H9 (cell line): ENCODE measurements at regions not wholly inside any gene's neighbourhood (a gene's known extent, or its start where the extent isn't known, plus 50 kb on each side); places are given as distances from the start of the nearest gene placed in this dataset.

Experiments
- DNase-seq: peaks from one replicate; pipeline ENCODE4 v3.0.0-alpha.2; 2017
- H2AFZ ChIP-seq: one replicate; pipeline ENCODE4 v1.6.1; 2013; ENCODE audit warnings: mild to moderate bottlenecking, low read length, control low read depth, moderate library complexity
- H2AK5ac ChIP-seq: 2 replicates; pipeline ENCODE4 v1.6.1; 2013; ENCODE audit warnings: low read length, control low read depth, mixed read lengths; ENCODE audit not compliant: insufficient read length
- H2BK120ac ChIP-seq: one replicate; pipeline ENCODE4 v1.6.1; 2013; ENCODE audit warnings: low read depth, mild to moderate bottlenecking, low read length, control low read depth, inconsistent platforms; ENCODE audit not compliant: poor library complexity, severe bottlenecking
- H2BK12ac ChIP-seq: 2 replicates; pipeline ENCODE4 v1.6.1; 2013; ENCODE audit warnings: low read length, control low read depth, mixed read lengths, low read depth; ENCODE audit not compliant: insufficient read length
- H2BK15ac ChIP-seq: 2 replicates; pipeline ENCODE4 v1.6.1; 2013; ENCODE audit warnings: low read depth, low read length, control low read depth
- H2BK20ac ChIP-seq: one replicate; pipeline ENCODE4 v1.6.1; 2013; ENCODE audit warnings: low read depth, mild to moderate bottlenecking, low read length, control low read depth, inconsistent platforms; ENCODE audit not compliant: poor library complexity, severe bottlenecking
- H2BK5ac ChIP-seq: 2 replicates; pipeline ENCODE4 v1.6.1; 2013; ENCODE audit warnings: low read length, control low read depth, mixed read lengths; ENCODE audit not compliant: insufficient read length
- H3K14ac ChIP-seq: 2 replicates; pipeline ENCODE4 v1.6.1; 2013; ENCODE audit warnings: low read length, control low read depth; ENCODE audit not compliant: insufficient read depth
- H3K18ac ChIP-seq: 2 replicates; pipeline ENCODE4 v1.6.1; 2013; ENCODE audit warnings: low read depth, mild to moderate bottlenecking, mixed read lengths, low read length, control low read depth; ENCODE audit not compliant: insufficient read length
- H3K23ac ChIP-seq: 2 replicates; pipeline ENCODE4 v1.6.1; 2013; ENCODE audit warnings: low read length, control low read depth, mixed read lengths, low read depth; ENCODE audit not compliant: insufficient read length
- H3K23me2 ChIP-seq: 2 replicates; pipeline ENCODE4 v1.6.1; 2013; ENCODE audit warnings: low read depth, mild to moderate bottlenecking, mixed read lengths, low read length, control low read depth; ENCODE audit not compliant: insufficient read length, poor library complexity, severe bottlenecking
- H3K27ac ChIP-seq: 2 replicates; pipeline ENCODE4 v1.5.1; 2013; ENCODE audit warnings: low read length, control low read depth, mixed read lengths, low read depth; ENCODE audit not compliant: insufficient read length
- H3K27me3 ChIP-seq: 2 replicates; pipeline ENCODE4 v1.6.1; 2013; ENCODE audit warnings: low read length, control low read depth, inconsistent platforms; ENCODE audit not compliant: insufficient read depth
- H3K4ac ChIP-seq: 2 replicates; pipeline ENCODE4 v1.6.1; 2013; ENCODE audit warnings: low read depth, mild to moderate bottlenecking, control low read depth, inconsistent platforms, low read length, moderate library complexity
- H3K4me1 ChIP-seq: 2 replicates; pipeline ENCODE4 v1.6.1; 2013; ENCODE audit warnings: low read length, control low read depth, inconsistent platforms; ENCODE audit not compliant: insufficient read depth
- H3K4me2 ChIP-seq: 2 replicates; pipeline ENCODE4 v1.6.1; 2013; ENCODE audit warnings: low read length, control low read depth, mixed read lengths; ENCODE audit not compliant: insufficient read length, insufficient read depth
- H3K56ac ChIP-seq: 2 replicates; pipeline ENCODE4 v1.6.1; 2013; ENCODE audit warnings: low read depth, mild to moderate bottlenecking, mixed read lengths, low read length, control low read depth; ENCODE audit not compliant: insufficient read length
- H3K79me1 ChIP-seq: 2 replicates; pipeline ENCODE4 v1.6.1; 2013; ENCODE audit warnings: low read depth, mild to moderate bottlenecking, moderate library complexity, low read length, control low read depth, inconsistent platforms; ENCODE audit not compliant: insufficient read depth, poor library complexity, severe bottlenecking
- H3K79me2 ChIP-seq: 2 replicates; pipeline ENCODE4 v1.6.1; 2013; ENCODE audit warnings: low read length, control low read depth, inconsistent platforms; ENCODE audit not compliant: insufficient read depth
- H3K9ac ChIP-seq: 2 replicates; pipeline ENCODE4 v1.6.1; 2013; ENCODE audit warnings: low read length, control low read depth, mixed read lengths; ENCODE audit not compliant: insufficient read length; ENCODE audit errors: extremely low read depth
- H3K9me3 ChIP-seq: one replicate; pipeline ENCODE4 v1.6.1; 2013; ENCODE audit warnings: low read depth, low read length, inconsistent platforms; ENCODE audit not compliant: control insufficient read depth
- H3T11ph ChIP-seq: one replicate; pipeline ENCODE4 v1.6.1; 2013; ENCODE audit warnings: mild to moderate bottlenecking, low read length, control low read depth, inconsistent platforms
- H4K20me1 ChIP-seq: one replicate; pipeline ENCODE4 v1.6.1; 2013; ENCODE audit not compliant: control insufficient read depth, insufficient read length, insufficient read depth
- H4K5ac ChIP-seq: 2 replicates; pipeline ENCODE4 v1.6.1; 2013; ENCODE audit warnings: low read depth, mild to moderate bottlenecking, mixed read lengths, low read length, control low read depth; ENCODE audit not compliant: insufficient read length
- H4K8ac ChIP-seq: replicated peaks from 2 replicates; pipeline ENCODE4 v1.6.1; 2013; ENCODE audit warnings: low read length, control low read depth, mixed read lengths, low read depth; ENCODE audit not compliant: insufficient read length
- H4K91ac ChIP-seq: 2 replicates; pipeline ENCODE4 v1.6.1; 2013; ENCODE audit warnings: low read depth, mild to moderate bottlenecking, moderate library complexity, mixed read lengths, low read length, control low read depth; ENCODE audit not compliant: insufficient read length
- H3K27ac Mint-ChIP-seq, 3 experiments: 2 replicates in 2 of 3; 3 replicates in 1 of 3; pipeline ENCODE4 v1.8.0; 2020 to 2021; ENCODE audit warnings: mixed read lengths in 3 of 3, mild to moderate bottlenecking in 1 of 3, moderate library complexity in 1 of 3
- H3K27me3 Mint-ChIP-seq: 2 replicates; pipeline ENCODE4 v1.8.0; 2021; ENCODE audit warnings: low read depth, mild to moderate bottlenecking, moderate library complexity, mixed read lengths
- H3K36me3 Mint-ChIP-seq, 3 experiments: 2 replicates in 2 of 3; 3 replicates in 1 of 3; pipeline ENCODE4 v1.8.0; 2020 to 2021; ENCODE audit warnings: low read depth in 3 of 3, mixed read lengths in 3 of 3; ENCODE audit not compliant: insufficient read depth in 1 of 3
- H3K4me1 Mint-ChIP-seq, 2 experiments: 2 replicates each; pipeline ENCODE4 v1.8.0; 2020; ENCODE audit warnings: mixed read lengths in 2 of 2
- H3K4me3 Mint-ChIP-seq, 2 experiments: 2 replicates in 1 of 2; 3 replicates in 1 of 2; pipeline ENCODE4 v1.8.0; 2020 to 2021; ENCODE audit warnings: mild to moderate bottlenecking in 2 of 2, mixed read lengths in 2 of 2, moderate library complexity in 1 of 2
- H3K9me3 Mint-ChIP-seq, 2 experiments: 2 replicates in 1 of 2; 3 replicates in 1 of 2; pipeline ENCODE4 v1.8.0; 2020; ENCODE audit warnings: mild to moderate bottlenecking in 2 of 2, mixed read lengths in 2 of 2, moderate library complexity in 1 of 2
- WGBS: extraction: QIAGEN DNeasy Blood & Tissue Kit; methylation state at CpG from one replicate; pipeline ENCODE4 v1.1.7; 2013; ENCODE audit warnings: missing lambda C conversion rate, low lambda C conversion rate, mixed read lengths; ENCODE audit not compliant: insufficient read length; ENCODE audit errors: extremely low coverage; 5-methylcytosine and 5-hydroxymethylcytosine counted together
- TF ChIP-seq, protein P1 (sequence below): fragments of 200-600 bp; sonication (generic); conservative IDR thresholded peaks from 3 replicates; pipeline ENCODE4 v1.8.0; 2021; ENCODE audit warnings: antibody characterized with exemption, mild to moderate bottlenecking

DNA sequence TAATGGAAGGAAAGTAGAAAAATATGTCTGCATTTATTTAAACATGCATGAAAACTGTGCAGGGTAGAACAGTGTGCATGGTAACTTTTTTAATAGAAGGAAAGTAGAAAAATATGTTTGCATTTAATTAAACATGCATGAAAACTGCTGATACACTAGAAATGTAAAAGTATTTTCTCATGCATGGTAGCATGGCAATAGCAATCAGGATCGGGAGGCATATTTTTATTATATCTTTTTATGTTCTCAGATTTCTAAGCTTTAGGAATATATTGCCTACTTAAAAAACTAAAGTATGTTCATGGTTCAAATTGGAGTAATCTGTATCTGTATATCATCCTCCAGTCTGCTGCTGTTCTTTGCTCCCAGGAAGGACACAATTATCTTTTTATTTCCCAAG lies 1468.9 kb upstream of the GBE1 start:
- Histone ChIP-seq H2AFZ (no peak overlapping the region), H3K18ac (no peak overlapping the region), H4K8ac (no peak overlapping the region), H2BK15ac (no peak overlapping the region), H4K20me1 (no peaks in the 10 kb centered on the region), H4K91ac (no peak overlapping the region), H3K4me1 (no peaks in the 10 kb centered on the region), H3K14ac (no peak overlapping the region), H4K5ac (no peak overlapping the region), H2BK5ac (no peak overlapping the region), H3K23ac (no peak overlapping the region), H2BK20ac (no peak overlapping the region), H3T11ph (no peak overlapping the region), H3K79me1 (no peaks in the 10 kb centered on the region), H3K79me2 (no peaks in the 10 kb centered on the region), H3K9me3 (no peaks in the 10 kb centered on the region), H3K23me2 (no peaks in the 10 kb centered on the region), H3K4me2 (no peak overlapping the region), H2BK120ac (no peak overlapping the region), H3K27me3 (no peaks in the 10 kb centered on the region), H3K56ac (no peak overlapping the region), H2AK5ac (no peak overlapping the region), H3K4ac (no peak overlapping the region), H2BK12ac (no peak overlapping the region), H3K9ac (no peak overlapping the region), H3K27ac (no peak overlapping the region)
- DNase-seq: no peak
- TF ChIP-seq, protein P1, sequence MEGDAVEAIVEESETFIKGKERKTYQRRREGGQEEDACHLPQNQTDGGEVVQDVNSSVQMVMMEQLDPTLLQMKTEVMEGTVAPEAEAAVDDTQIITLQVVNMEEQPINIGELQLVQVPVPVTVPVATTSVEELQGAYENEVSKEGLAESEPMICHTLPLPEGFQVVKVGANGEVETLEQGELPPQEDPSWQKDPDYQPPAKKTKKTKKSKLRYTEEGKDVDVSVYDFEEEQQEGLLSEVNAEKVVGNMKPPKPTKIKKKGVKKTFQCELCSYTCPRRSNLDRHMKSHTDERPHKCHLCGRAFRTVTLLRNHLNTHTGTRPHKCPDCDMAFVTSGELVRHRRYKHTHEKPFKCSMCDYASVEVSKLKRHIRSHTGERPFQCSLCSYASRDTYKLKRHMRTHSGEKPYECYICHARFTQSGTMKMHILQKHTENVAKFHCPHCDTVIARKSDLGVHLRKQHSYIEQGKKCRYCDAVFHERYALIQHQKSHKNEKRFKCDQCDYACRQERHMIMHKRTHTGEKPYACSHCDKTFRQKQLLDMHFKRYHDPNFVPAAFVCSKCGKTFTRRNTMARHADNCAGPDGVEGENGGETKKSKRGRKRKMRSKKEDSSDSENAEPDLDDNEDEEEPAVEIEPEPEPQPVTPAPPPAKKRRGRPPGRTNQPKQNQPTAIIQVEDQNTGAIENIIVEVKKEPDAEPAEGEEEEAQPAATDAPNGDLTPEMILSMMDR: no peak
- no peak overlapping the region for H3K27ac Mint-ChIP-seq
- H3K4me1 Mint-ChIP-seq: no peaks in the 10 kb centered on the region; a peak in 1 of 4 replicates
- H3K36me3 Mint-ChIP-seq: no peaks in the 10 kb centered on the region
- H3K4me3 Mint-ChIP-seq: no peak overlapping the region
- no peaks in the 10 kb centered on the region for H3K27me3 Mint-ChIP-seq
- WGBS: no CpG with 5 or more reads among the region's 1 CpG
- no peaks in the 10 kb centered on the region for H3K9me3 Mint-ChIP-seq
